ENCODE measurements at regions not wholly inside any gene's neighbourhood (a gene's known extent, or its start where the extent isn't known, plus 50 kb on each side); places are given as distances from the start of the nearest gene placed in this dataset.

DNA sequence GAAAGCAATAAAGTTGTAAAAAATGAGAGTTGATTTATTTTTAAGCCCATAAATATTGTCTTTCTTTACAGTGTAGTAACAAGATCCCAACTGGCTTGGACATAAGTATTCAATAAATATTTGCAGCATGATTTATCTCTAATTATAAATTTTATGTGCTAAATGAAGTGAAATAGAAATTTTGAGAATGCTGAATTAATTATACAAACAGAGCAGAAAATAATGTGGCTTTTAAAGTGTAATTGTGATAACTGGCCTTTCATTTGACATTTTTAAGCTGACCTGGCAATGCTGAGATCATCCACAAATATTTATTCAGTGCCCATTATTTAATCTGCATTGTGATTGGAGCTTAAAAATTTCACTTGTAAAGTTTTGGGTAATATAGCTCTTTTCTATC lies 201.6 kb upstream of the NAV3 start:
- no peak for DNase-seq (ENCODE audit: low spot score)

DNA sequence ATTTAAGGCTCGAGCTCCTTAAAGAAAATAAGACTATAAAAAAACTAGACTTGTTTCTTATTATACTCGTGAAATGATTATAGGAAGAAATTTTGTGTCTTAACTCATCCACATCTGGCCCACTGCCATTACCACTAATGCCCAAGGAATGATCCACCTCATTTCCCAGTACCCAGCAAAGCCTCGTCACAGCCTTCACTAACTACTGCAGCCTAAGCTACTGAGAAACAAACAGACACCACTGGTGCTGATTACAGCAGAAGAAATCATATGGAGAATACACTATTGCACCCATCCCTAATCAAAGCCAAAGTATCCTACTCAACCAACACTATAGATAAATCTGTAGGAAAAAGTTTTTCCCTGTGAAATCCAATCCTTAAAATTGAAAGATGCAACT lies 205.3 kb upstream of the NAV3 start:
- DNase-seq (ENCODE audit: low spot score), result peak; percentile 30

DNA sequence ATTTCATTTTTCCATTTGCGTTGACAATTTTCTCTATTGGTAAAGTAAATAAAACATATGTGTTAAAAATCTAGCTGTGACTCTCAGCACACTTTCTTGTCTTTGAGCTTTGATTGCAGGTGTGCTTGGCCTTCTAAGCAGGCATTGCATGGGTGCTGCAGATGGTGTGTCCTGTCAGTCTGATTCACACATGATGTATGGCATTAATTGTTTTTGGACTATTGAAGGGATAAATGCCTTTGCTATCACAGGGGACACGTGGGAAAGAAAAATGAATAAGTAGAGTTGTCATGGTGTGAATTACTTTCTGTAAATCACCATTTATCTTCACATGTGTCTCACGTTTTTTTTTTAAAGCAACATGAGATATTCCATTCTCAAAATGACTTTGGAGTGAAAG lies 211.3 kb upstream of the NAV3 start:
- DNase-seq (ENCODE audit: low spot score), result no peak

DNA sequence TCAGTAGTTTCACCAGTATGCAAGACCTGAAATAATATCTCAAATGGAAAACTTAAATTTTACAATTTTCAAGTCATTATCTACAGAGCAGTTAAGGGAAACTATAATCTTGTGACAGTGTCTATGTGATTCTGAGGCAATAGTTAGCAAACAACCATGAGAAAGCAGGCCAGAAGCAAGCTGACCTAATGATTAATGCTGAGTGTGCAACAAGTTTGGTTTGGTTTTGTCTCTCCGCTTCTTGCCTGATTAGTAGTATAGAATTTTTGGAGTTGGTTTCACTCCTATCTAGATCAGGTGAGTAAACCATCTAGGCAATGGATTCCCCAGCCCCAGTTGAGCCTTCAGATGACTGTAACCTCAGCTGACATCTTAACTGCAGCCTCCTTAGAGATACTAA lies 212.9 kb upstream of the NAV3 start:
- no peak for DNase-seq (ENCODE audit: low spot score)

DNA sequence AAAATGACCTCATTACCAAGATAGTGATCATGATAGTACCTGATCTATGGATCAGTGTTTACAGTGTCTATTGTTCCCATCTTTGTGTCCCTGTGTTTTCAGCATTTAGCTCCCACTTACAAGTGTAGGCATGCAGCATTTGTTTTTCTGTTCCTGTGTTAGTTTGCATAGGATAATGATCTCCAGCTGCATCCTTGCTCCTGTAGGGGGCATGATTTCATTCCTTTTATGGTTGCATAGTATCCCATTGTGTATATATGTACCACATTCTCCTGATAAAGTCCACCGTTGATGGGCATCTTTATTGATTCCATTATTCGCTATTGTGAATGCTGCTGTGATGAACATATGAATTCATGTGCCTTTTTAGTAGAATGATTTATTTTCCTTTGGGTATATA lies 215.4 kb upstream of the NAV3 start:
- DNase-seq (ENCODE audit: low spot score), result peak; percentile 10

DNA sequence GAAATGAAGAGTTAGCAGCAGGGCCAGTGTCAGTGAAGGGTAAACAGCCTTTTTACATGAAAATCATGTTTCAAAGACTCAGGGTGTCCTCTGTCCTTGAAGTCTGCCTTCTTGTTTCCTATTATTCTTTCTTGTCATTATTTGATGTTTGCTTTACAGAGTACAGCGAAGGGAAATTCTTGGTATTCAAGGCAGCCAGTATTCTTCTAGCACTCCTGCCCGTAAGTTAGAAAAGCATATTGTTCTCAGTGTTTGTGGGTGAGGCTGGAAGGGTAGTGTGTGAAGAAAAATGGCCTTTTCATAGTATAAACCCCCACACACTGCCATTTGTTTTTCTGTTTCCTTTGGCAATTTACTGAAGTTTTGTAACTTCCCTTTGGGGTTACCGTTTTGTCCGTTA lies 217.3 kb upstream of the NAV3 start:
- no peak for DNase-seq (ENCODE audit: low spot score)

- DNase-seq (ENCODE audit: low spot score), result no peak
Measured at GRCh38 chr12:77610446-77610845, 220.2 kb upstream of the NAV3 start.

DNA sequence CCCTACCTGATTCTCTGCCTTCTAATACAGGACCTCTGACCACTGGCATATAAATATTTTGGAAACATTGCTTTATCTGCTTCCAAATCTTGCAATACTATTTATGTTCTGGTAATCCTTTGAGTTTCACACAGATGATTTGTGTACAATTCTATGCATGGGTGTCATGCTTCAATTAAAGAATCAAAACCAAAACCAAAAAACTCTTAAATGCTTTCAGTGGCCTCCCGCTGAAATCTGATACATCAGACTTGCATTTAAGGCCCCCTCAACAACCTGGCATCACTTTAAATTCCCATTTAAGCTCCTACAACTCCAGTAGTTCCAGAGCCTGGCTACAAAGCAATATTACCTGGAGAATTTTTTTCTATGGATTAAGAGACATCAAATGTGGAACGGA lies 221.7 kb upstream of the NAV3 start:
- DNase-seq (ENCODE audit: low spot score), result peak; percentile 9

DNA sequence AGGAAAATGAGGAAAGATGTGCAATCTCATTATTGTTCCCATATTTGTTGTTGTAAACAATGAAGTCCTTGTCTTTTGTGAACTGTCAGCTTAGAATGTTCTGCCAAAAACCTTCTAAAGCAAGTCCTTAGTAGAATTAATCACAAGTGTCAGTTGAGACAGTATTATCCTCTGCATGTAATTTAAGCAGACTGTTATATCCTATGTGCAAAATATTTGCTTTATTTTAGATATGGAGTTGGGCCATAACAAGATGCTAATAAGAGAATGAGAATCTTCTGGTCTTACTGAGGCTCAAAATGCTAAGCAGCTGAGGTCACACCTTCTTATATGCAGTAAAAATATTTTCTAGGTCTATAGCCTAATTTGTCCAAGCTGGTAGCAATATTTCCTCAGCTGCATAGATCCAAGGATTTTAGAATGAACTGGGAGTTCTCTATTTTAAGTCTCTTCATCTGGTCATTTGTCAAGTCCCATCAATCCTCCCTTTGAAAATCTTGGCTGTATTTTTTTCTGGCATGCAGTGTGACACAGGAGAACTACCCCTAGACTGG lies 222.3 kb upstream of the NAV3 start:
- DNase-seq (ENCODE audit: low spot score), result no peak

- DNase-seq (ENCODE audit: low spot score), result no peak
Measured at GRCh38 chr12:77606348-77606747, 224.3 kb upstream of the NAV3 start.

DNA sequence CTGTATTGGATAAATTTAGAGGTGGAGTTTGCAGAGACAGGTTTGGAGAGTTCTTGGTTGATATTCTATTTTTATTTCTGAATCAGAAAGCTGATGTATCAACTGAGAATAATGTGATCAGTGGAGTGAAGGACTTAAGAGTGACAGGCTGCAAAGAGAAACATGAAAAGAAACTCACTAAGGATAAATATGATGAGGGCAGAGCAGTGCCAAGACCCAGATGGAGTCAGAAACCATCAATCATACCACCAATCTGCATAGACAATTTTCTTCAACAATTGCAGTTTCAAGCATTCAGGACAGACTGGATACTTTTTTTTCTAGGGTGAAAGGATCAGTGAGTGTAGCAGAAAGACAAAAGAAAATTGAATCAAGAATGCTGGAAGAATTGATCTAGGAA lies 226.7 kb upstream of the NAV3 start:
- DNase-seq (ENCODE audit: low spot score), result no peak

- no peak for DNase-seq (ENCODE audit: low spot score)
Measured at GRCh38 chr12:77601069-77601468, 229.6 kb upstream of the NAV3 start.

DNA sequence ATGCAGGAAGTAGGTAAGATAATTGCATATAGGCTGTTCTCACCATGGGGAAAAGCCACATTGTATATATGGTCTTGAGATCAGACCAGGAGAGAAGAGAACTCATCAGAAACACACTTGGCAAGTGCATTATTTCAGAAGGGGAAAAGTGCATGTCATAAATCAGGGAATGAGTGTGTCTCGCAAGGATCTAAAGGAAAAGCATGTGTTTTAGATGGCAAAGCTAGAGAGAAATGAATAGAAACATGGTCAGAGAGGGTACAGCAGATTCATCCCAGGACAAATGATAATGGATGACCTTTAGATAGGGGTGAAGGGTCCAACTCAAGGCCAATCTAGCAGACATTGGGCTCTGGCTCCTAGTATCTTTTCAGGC lies 230.2 kb upstream of the NAV3 start:
- DNase-seq (ENCODE audit: low spot score), result no peak

DNA sequence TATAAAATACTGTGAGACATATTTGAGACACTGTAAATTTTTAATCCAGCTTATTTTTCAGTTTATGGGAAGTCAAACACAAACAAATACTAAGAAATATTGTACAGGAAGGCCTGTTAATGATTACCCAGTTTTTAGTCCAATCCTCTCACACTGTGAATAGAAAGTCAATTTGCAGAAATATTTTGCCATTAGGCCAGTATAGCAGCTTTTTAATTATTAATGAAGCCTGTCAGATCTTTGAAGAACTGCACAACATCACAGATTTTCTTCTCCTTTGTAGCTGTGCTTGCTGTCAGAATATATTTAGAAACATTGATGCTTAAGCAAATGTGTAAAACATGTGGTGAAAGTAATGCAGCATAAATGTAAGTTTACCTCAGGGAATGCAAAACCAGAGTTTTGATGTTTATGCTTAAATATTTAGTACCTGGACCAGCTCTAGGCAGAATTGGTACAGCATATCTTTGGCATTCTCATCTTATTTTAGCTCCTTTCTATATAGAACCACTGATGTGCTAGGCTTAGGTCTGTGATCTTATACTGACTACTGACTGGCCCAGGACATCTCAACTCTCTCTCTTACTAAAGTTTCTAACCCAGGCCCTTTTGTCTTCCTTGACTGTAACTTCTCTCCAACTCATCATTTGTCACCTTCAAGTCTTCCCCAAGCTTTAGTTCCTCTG lies 230.8 kb upstream of the NAV3 start:
- no peak for DNase-seq (ENCODE audit: low spot score)

GRCh38 chr12:77594366-77594765 lies 236.3 kb upstream of the NAV3 start:
- no peak for DNase-seq (ENCODE audit: low spot score)

- DNase-seq (ENCODE audit: low spot score), result no peak
Measured at GRCh38 chr12:77592836-77593235, 237.9 kb upstream of the NAV3 start.

- DNase-seq (ENCODE audit: low spot score), result no peak
Measured at GRCh38 chr12:77591959-77592743, 238.5 kb upstream of the NAV3 start.

GRCh38 chr12:77590306-77590705 lies 240.4 kb upstream of the NAV3 start:
- DNase-seq (ENCODE audit: low spot score), result no peak

DNA sequence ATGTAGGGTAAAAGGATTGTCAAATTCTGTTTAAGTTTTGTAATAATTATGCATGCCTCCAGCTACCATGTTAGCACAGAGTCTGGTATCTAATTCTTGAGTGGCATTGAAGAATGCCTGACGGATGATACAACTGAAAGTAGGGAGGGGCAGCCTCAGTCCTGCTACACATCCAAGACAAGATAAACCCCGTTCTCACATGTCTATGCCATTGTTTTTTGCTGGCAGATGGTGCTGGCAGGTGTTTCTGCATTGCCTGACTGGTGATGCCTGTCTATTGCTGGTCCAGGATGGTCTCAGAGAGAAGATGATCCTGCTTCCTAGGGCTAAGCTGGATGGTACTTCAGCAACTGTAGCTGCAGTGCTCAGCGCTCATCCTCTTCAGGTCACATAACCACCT lies 245.8 kb upstream of the NAV3 start:
- no peak for DNase-seq (ENCODE audit: low spot score)

DNA sequence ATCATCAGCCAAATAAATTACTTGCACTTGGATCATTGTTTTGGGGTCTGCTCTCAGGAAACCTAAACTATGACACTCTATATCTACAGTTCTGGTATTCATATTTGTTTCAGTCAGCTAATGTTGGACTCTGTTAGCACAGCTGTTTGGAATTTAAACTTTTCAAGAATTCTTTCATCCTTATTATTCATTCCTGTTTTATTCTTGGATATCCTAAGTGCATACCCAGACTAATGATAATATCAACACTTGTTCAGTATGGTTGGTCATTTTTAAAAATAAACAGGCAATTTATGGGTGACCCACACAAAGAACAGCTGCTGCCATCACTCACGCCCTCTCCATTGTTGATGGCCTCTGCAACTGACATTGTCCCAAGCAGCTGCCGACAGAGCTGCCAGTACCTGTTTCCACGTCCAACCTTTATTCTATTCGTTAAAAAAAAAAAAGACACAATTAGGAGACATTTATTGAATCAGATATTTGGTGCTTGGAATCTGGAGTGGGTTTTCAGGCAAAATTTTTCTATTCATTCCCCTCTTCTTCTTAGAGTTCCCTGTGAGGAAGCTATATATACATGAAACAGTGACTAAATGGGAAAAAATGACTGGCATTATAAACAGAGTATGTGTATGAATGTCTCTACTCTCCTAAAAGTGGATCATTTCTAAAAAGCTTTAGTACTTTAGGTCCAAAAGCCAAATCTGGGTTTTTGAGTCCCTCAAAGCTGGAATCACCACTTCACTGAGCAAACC lies 252.1 kb upstream of the NAV3 start:
- DNase-seq (ENCODE audit: low spot score), result no peak

DNA sequence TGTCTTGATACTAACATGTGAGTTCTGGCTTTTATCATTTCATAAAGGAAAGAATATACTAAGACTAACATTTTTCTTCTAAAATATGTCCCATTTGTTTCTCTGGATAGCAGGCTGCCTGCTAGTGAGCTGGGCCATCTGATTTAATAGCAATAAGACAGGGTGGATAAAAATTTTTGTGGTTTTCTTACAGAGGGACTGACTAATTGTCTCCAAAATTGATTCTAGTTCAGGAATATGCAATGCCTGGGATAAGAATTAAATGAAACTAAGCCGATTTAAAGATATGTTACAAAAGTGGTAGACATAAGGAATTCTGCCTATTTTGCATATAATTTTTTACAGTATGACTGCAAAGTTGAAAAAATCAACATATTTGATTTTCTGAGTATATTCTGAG lies 252.9 kb upstream of the NAV3 start:
- DNase-seq (ENCODE audit: low spot score), result no peak

- DNase-seq (ENCODE audit: low spot score), result no peak
Measured at GRCh38 chr12:77575376-77575919, 255.2 kb upstream of the NAV3 start.
